ENCODE measurements at regions not wholly inside any gene's neighbourhood (a gene's known extent, or its start where the extent isn't known, plus 50 kb on each side); places are given as distances from the start of the nearest gene placed in this dataset.
"Not testable (repeated sequence)": the region's sequence is repeated elsewhere in the genome, so short reads cannot be mapped to it uniquely, and the experiment has no call there.

DNA sequence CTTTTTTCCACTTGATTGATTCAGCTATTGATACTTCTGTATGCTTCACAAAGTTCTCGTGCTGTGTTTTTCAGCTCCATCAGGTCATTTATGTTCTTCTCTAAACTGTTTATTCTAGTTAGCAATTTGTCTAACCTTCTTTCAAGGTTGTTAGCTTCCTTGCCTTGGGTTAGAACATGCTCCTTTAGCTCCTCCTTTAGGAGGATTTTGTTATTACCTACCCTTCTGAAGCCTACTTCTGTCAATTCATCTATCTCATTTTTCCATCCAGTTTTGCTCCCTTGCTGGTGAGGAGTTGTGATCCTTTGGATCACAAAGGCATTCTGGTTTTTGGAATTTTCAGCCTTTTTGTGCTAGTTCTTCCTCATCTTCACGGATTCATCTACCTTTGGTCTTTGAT, 344.7 kb upstream of the CLEC14A start:
- FAIRE-seq; DNase-seq (ENCODE audit: insufficient read length, low spot score): not testable (repeated sequence)

DNA sequence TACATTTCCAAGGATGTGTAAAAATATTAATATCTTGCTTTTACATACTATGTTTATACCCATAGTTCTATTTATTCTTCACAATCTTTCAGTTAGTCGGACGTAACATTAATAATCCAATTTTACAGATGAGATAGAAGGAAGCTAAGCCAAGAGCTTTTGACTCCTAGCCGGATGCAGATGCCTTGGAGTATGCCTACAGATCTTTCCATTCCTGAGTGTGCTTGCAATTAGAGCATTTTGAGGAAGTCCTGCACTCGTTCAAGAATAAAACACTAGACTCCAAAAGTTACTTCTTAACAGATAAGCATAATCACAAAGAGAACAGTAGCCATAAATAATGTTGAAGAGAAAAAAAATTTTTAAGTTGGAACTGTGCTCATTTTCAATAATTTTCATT, 337.6 kb upstream of the CLEC14A start:
- no peak for FAIRE-seq
- DNase-seq (ENCODE audit: insufficient read length, low spot score): no peak

DNA sequence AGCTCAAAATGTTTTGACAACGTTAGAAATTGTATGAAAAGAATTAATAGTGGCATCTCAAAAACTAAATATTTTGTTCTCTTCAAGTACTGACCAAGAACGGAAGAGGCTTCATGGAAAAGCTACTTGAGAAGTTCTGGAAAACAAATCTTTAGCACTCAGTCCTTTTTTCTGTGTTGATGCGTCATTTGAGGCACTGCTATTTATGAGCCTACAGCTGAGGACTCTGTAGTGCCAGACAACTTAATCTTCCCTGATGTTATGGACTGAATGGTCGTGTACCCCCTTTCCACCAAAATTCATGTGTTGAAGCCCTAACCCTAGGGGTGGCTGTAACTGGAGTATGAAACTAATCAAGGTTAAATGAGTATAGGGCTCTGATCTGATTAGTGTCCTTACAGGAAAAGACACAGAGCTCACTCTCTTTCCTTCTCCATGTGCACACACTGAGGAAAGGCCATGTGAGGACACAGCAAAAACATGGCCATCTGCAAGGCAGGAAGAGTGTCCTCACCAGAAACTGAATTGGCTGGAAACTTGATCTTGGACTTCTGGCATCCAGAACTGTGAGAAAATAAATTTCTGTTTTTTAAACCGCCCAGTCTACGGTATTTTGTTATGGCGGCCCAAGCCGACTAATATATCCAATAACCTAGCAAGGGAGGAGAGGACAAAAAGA, 337.0 kb upstream of the CLEC14A start:
- no peak for DNase-seq (ENCODE audit: insufficient read length, low spot score)
- FAIRE-seq: no peak

DNA sequence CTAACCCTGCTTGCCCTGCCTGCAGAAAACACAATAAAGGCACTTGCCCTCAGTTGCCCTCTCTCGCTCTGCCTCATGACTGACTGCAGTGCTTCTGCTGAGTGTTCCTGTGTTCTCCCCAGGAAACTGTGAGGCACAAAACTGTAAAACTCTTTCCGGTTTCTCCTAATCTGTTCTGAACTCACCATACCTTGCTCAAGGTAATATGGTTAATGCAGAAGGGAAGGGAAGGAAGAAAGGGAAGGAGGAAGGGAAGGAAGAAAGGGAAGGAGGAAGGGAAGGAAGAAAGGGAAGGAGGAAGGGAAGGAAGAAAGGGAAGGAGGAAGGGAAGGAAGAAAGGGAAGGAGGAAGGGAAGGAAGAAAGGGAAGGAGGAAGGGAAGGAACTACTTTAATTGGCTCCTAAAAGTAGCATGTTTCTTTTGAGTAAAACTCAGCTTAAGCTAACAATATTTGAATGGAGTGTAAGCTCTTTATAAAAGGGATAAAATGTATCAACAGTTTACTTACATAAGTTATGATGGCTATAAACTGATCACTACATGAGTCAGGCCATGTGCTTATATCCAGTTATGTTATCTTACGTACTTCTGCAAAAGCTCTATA, 334.0 kb upstream of the CLEC14A start:
- no peak for DNase-seq (ENCODE audit: insufficient read length, low spot score)
- FAIRE-seq: no peak

DNA sequence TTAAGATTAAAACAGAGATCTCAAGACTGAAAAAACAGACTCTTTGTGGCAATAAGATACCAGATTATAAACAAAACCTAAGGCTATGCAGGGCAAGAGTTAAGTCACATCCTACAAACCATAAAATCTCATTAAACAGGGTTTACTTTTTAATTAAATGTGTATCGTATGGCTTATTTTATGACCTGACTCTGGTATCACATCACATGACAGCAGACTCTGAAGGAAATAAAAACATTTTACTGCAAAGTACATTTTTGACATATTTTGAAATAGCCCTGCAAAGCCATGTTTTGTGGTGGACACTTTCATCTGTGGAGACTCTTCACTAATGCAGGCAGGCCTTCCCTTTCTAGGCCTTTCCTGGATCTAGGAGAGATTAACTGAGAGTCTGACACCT, 327.6 kb upstream of the CLEC14A start:
- DNase-seq (ENCODE audit: insufficient read length, low spot score): no peak
- FAIRE-seq: no peak

DNA sequence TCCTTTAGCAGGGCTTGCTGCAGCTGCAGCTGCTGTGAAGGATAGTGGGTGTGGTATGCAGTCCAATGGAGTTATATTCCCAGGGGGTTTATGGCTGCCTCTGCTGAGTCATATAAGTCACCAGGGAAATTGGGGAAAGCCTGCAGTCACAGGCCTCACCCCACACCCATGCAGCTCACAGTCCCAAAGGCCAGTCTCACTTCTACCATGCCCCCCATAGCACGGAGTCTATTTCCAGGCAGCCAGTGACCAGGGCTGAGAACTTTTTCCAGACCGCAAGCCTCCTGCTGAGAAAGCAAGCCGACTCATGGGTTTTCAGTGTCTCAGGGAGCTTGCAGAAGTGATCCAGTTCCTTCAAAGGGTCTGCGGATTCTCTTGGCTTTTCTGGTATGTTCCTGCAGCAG, 322.4 kb upstream of the CLEC14A start:
- no peak for DNase-seq (ENCODE audit: insufficient read length, low spot score)

DNA sequence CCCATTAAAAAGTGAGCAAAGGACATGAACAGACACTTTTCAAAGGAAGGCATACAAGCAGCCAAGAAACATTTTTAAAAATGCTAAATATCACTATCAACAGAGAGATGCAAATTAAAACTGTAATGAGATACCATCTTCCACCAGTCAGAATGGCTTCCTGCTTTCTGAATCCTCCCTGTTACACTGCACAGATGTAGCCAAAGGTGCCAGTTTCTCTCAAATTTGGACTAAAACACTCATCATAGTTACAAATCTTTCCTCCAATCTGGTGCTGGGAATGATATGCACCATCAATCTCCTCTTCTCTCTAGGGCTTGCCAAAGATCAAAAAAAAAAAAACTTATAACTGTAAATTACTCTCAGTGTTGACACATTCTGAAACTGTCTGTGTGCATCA, 311.8 kb upstream of the CLEC14A start:
- no peak for DNase-seq (ENCODE audit: insufficient read length, low spot score)
- no peak for FAIRE-seq

More for the DNA sequence above, 322.4 kb upstream of the CLEC14A start:
- FAIRE-seq: no peak

DNA sequence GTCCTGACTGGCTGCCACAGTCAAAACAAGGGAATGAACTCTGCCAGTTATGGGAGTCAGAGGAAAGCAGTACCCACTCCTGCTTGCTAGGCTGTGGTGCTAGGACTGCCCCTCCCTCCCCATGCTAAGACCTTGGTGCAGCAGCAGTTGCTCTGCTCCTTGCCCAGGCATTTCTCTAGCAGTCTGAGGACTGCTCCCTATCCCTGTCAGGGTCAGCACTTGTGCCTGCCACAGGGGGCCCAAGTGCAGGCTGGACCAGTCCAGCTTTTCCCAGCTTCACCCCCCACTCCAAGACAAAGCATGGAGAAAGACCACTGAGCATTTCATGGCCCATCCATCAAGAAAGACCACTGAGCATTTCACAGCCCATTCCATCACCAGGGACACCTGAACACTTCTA, 305.8 kb upstream of the CLEC14A start:
- no peak for DNase-seq (ENCODE audit: insufficient read length, low spot score)
- no peak for FAIRE-seq

DNA sequence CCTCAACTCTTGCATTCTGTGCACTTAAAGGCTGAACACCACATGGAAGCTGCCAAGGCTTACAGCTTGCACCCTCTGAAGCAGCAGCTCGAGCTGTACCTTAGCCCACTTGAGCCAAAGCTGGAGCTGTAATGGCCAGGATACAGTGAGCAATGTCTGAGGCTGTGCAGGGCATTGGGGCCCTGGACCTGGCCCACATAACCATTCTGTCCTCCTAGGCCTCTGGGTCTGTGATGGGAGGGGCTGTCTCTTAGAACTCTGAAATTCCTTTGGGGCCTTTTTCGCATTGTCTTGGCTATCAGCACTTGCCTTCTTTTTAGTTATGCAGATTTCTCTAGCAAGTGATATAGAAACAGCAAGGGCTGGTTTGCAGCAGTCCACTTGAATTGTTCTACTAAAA, 303.8 kb upstream of the CLEC14A start:
- DNase-seq (ENCODE audit: insufficient read length, low spot score) (no peak), FAIRE-seq (no peak)

DNA sequence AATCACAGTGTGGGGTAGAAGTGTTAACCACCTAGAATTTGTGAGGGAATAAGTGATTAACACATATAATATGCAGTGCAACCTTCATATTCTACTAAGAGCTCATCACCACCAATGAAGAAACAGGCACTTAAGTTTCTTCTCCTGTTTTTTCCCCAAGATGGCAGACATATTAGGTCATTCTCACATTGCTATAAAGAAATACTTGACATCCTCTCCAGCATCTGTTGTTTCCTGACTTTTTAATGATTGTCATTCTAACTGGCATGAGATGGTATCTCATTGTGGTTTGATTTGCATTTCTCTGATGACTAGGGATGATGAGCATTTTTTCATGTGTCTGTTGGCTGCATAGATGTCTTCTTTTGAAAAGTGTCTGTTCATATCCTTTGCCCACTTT, 301.5 kb upstream of the CLEC14A start:
- FAIRE-seq; DNase-seq (ENCODE audit: insufficient read length, low spot score): not testable (repeated sequence)

DNA sequence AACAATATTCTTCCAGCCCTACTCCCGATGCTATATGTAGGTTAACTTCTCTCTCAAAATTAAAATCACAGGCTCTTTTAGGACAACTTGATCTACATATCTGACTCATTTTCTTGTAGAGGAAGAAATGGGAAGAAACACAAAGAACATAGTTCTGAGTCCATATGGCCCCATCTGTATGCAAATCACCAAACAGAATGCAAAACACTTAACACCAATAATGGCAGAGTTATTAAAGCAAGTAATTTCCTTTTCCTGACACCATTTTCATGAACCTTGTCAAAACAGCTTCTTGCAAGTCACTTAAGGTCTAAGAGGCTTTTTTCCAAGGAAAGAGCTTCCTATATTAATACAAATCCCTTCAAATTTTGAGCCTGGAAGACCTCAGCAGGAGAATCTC, 300.4 kb upstream of the CLEC14A start:
- FAIRE-seq (no peak), DNase-seq (ENCODE audit: insufficient read length, low spot score) (no peak)

DNA sequence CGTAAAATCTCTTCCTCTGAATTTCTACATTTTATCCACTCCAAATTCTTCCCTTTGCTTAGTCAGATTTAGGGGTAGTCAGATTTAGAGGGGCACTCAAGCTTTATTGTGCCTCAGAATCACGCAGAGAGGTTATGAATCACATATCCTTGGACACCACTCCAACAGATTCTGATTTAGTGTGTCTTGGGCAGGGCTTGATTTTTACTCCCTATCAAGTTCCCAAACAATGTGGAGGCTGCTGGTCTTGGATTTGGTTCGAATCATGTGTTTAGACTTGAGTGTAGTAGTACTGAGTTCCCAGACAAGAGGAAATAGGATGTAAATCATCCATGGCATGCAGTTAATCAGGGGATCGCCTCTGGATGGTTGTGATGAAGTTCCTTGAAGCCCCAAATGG, 298.1 kb upstream of the CLEC14A start:
- DNase-seq (ENCODE audit: insufficient read length, low spot score): no peak
- FAIRE-seq: no peak

DNA sequence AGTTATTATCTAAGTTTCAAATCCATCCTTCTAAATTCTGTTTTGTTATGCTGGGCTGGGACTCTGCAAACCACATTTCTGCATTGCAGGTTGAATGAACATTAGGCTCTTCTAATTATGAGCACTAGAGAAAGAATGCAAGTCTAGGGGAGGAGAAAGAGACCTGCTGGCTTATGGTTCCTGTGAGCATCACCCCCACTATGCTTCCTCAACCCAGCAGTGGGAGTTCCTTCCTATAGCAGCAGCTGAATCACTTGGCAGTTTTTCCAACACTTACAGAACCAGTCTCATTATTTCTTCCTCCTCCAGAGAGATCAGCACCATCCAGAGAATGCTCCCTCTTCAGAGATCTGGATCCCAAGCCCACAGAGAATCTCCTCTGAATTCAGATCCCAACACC, 297.7 kb upstream of the CLEC14A start:
- FAIRE-seq (no peak), DNase-seq (ENCODE audit: insufficient read length, low spot score) (no peak)

DNA sequence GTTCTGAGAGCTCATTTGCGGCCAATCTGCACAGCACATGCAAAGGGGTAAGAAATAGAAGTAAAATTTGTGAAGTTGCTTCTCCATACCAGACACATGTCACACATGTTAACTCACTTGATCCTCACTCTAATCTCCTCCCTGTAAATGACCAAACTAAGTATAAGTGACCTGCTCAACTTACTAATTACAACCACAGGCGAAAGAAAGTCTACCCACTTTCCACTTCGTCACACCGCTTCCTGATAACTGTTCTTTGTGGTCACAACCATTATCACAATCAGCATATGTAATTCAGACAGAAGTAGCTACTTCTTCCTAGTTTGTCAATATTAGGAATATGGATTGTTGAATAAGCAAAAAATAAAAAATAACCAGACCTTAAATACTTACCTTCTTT, 293.7 kb upstream of the CLEC14A start:
- no peak for FAIRE-seq
- no peak for DNase-seq (ENCODE audit: insufficient read length, low spot score)

DNA sequence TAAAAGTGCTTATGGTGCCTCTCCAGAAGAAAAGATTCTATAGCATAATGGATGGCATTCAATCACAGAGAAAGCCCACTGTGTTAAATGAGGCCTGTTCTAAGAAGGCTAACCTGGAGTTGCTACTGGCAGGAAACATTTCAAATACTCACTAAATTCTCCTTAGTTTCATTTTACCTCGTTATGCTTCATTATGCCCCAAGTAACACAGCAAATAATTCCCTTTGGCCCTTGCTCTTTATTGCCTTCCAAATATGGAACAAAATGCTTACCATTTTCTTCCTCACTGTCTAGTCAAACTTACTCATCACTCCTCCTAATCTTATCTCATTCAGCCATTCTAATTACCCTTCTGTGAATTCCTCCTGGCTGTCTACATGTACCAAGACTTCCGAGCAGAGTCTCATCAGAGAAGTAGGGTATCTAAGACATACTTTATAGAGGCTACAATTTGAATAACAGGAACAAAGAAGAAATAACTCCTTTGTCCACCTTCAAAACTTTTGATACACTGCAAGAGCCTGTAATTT, 292.1 kb upstream of the CLEC14A start:
- FAIRE-seq (no peak), DNase-seq (ENCODE audit: insufficient read length, low spot score) (no peak)

DNA sequence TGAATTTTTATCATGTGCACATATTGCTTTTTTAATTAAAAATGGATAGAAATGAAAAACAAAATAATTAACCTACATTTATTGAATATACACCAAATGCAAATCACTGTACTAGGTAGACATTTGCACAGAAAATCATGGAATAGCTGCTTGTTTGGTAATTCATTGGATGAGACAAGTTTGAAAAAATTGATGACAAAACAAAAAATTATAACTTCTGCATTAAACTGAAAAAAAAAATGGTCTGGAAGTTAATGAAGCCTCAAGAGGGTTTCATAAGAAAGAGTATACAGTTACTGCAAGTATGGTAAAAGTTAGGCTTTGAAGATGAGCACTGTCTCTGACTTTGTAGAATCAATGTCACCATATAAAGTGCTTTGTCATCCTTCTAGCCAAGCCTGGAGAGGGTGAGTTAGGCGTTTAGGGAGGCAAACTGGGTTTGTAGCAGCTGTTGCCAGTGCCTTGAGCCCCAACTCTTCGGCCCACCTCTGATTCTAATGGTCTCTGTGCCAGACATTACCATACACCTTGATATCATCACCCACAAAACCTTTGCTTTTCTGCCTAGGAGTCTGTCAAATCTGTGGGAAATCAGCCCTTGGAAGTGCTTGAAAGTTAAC, 291.1 kb upstream of the CLEC14A start:
- DNase-seq (ENCODE audit: insufficient read length, low spot score) (no peak), FAIRE-seq (no peak)

DNA sequence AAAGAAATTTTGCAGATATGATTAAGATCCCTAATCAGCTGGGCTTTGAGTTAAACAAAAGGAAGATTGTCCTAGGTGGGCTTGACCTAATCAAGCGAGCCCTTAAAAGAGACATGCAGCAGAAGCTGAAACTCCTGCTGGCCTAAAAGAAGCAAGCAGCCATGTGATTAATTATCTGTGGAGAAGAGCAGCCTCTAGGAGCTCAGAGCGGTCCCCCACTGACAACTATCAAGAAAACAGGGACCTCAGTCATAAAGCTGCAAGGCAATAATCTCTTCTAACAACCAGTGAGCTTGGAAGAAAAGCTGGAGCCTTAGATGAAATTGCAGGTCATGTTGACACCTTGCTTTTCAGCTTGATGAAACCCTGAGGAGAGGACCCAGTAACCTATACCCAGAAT, 288.9 kb upstream of the CLEC14A start:
- no peak for DNase-seq (ENCODE audit: insufficient read length, low spot score)
- FAIRE-seq: no peak

DNA sequence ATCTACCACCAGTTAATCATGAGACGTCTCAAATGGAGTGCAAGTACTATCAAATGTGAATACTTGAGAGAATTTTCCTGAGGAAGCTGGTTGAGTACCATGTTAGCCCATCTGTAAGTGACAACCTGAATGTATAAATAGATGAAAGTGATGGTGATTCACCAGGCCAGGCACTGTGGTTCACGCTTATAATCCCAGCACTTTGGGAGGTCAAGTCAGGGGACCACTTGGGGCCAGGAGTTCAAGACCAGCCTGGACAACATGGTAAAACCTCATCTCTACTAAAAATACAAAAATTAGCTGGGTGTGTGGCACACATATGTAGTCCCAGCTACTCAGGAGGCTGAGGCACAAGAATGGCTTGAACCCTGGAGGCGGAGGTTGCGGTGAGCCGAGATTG, 288.0 kb upstream of the CLEC14A start:
- DNase-seq (ENCODE audit: insufficient read length, low spot score); FAIRE-seq: not testable (repeated sequence)

DNA sequence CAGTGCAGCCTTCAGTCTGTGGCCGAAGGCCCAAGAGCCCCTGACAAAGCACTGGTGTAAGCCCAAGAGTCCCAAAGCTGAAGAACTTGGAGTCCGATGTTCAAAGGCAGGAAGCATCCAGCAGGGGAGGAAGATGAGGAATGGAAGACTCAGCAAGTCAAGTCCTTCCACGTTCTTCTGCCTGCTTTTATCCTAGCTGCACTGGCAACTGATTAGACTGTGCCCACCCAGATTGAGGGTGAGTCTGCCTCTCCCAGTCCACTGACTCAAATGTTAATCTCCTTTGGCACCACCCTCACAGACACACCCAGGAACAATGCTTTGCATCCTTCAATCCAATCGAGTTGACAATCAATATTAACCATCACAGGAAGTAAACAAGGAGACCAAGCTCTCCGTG, 282.2 kb upstream of the CLEC14A start:
- FAIRE-seq; DNase-seq (ENCODE audit: insufficient read length, low spot score): not testable (repeated sequence)

DNA sequence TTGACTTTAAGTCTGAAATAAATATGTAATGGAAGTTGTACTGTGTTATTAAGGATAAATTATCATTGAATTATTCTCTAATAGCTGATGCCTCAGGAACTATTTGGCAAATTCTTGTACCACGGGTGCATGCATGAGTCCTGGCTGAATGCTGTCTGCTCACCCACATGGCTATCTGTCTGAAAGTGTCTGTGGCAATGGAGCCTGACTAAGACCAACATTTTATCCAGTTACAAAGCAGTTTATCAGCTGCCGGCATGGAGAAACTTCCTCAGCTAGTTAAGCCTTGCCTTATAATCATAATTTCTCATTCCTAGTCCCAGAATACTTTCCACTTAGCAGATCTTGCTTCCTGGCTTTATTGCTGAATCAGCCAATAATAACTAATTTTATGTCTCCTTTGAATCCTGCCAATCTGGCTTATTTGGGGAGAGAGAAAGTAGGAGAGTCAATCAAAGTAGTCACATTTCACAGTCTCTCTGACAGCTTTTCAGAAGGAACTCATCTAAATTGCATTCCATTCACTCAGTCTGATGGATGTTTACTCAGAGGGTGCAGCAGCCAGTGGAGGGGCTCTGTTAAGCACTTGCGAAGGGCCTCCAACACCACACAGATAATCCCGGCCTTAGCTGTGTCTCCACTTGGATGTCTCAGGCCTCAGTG, 280.6 kb upstream of the CLEC14A start:
- no peak for DNase-seq (ENCODE audit: insufficient read length, low spot score)
- FAIRE-seq: no peak

DNA sequence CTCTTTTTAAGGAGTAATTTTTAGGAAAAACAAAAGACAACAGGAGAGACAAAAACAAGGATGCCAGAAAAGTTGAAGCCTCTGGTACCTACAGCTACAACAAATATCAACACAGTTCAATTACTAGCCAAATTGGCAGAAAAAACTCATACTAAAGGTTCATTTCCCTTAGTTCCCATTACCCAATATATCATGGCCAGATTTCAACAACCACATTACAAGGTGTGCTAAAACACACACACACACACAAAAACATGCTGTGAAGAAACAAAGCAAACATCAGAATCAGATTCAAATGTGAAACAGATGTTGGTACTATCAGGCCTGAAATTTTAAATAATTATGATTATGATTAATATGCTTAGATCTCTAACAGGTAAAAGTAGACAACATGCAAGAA, 272.7 kb upstream of the CLEC14A start:
- no peak for FAIRE-seq

DNA sequence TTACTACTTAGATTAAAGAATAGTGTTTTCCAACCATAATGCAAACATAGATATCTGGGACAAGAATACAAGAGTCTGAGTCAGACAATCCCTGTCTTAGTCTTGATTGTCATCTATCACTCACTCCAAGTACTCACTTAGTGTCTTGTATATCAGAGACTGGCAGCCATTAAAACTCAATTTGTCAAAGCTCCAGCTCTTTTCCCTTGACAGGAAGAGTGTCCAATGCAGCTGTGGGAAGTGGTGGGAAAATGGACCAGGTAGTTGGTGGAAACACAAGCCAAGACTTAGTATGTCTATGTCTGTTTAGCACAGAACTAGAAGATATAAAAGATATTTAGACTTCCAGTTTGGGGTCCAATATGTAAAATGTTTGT, 271.6 kb upstream of the CLEC14A start:
- DNase-seq (ENCODE audit: insufficient read length, low spot score): no peak
- no peak for FAIRE-seq

More for the DNA sequence above, 272.7 kb upstream of the CLEC14A start:
- no peak for DNase-seq (ENCODE audit: insufficient read length, low spot score)

Data from HTR-8/SVneo (cell line).